HepG2 (cell line): ENCODE measurements at regions not wholly inside any gene's neighbourhood (a gene's known extent, or its start where the extent isn't known, plus 50 kb on each side); places are given as distances from the start of the nearest gene placed in this dataset.

ENCODE experiments used
- ATAC-seq: fragments of 200-7000 bp; cut with Tn5 transposase; 3 replicates; pipeline ENCODE4 v1.9.1; 2020; ENCODE audit warnings: mild to moderate bottlenecking, moderate library complexity
- BruUV-seq: library from RNA; stranded (reverse); fragments of 400-500 nt; replicated peaks from 2 replicates; lab custom pipeline; 2021; lab: Mats Ljungman, UMichigan
- CTCF ChIA-PET: fragments of 300-600 bp; formaldehyde crosslinking; extraction: SDS; loops from one replicate; lab custom pipeline; 2021; ENCODE audit warnings: low total read pairs, inconsistent platforms, low intra/inter-chr PET ratio; lab: Yijun Ruan, JAX
- POLR2A ChIA-PET: fragments of 350-600 bp; sonication (Branson Sonifier 250); formaldehyde crosslinking; loops from one replicate; lab custom pipeline; 2020; ENCODE audit warnings: antibody characterized with exemption, inconsistent platforms; lab: Yijun Ruan, JAX
- DNase-seq: peaks from one replicate; pipeline ENCODE4 v3.0.0-alpha.2; 2015; ENCODE audit warnings: low spot score
- FAIRE-seq: peaks from 3 replicates; lab custom pipeline; 2011; peaks lifted over from hg19 to GRCh38; lab: Jason Lieb, UNC
- H2AFZ ChIP-seq: one replicate; pipeline ENCODE4 v1.6.1; 2011; ENCODE audit warnings: low read length, inconsistent platforms
- H3K27ac ChIP-seq: fragments of 300-600 bp; 3 replicates; pipeline ENCODE4 v1.8.0; 2011; ENCODE audit warnings: mixed run types, mild to moderate bottlenecking, mixed read lengths, low read length, inconsistent platforms; ENCODE audit not compliant: insufficient read depth; ENCODE audit errors: extremely low read length
- H3K27me3 ChIP-seq, 2 experiments: fragments of 200-600 bp in 1 of 2; 2 replicates in 1 of 2; 3 replicates in 1 of 2; pipeline versions ENCODE4 v1.6.0 to v1.8.0; 2011; ENCODE audit warnings: low read length in 2 of 2, mild to moderate bottlenecking in 2 of 2, moderate library complexity in 2 of 2, inconsistent platforms in 1 of 2; ENCODE audit not compliant: insufficient read depth in 2 of 2, control insufficient read depth in 1 of 2
- H3K36me3 ChIP-seq, 2 experiments: fragments of 200-600 bp in 1 of 2; replicated peaks in 1 of 2; 2 replicates in 1 of 2; 3 replicates in 1 of 2; pipeline versions ENCODE4 v1.5.1 to v1.8.0; 2011; ENCODE audit warnings: low read length in 2 of 2, inconsistent platforms in 1 of 2; ENCODE audit not compliant: insufficient read depth in 2 of 2, control insufficient read depth in 1 of 2
- H3K4me1 ChIP-seq: 2 replicates; pipeline ENCODE4 v1.5.1; 2012; ENCODE audit warnings: low read length, inconsistent platforms; ENCODE audit not compliant: insufficient read depth
- H3K4me2 ChIP-seq: 2 replicates; pipeline ENCODE4 v1.6.0; 2011; ENCODE audit warnings: low read depth, low read length, inconsistent platforms
- H3K4me3 ChIP-seq, 3 experiments: fragments of 200-600 bp in 1 of 3; sonication (generic), shearing (Covaris generic) in 1 of 3; replicated peaks in 1 of 3; 2 replicates each; pipeline ENCODE4 v1.5.1; 2011 to 2016; ENCODE audit warnings: low read length in 3 of 3, inconsistent platforms in 2 of 3, low read depth in 2 of 3, mild to moderate bottlenecking in 2 of 3, control low read depth in 1 of 3, mixed read lengths in 1 of 3; ENCODE audit not compliant: insufficient read depth in 1 of 3
- H3K79me2 ChIP-seq: one replicate; pipeline ENCODE4 v1.6.1; 2011; ENCODE audit warnings: low read length, inconsistent platforms; ENCODE audit not compliant: insufficient read depth
- H3K9ac ChIP-seq: 2 replicates; pipeline ENCODE4 v1.6.0; 2011; ENCODE audit warnings: mild to moderate bottlenecking, low read depth, low read length, inconsistent platforms; ENCODE audit not compliant: insufficient read depth
- H3K9me3 ChIP-seq: 2 replicates; pipeline ENCODE4 v1.5.1; 2012; ENCODE audit warnings: mild to moderate bottlenecking, low read length
- H4K20me1 ChIP-seq: 2 replicates; pipeline ENCODE4 v1.6.0; 2011; ENCODE audit warnings: inconsistent platforms, mild to moderate bottlenecking, low read length, moderate library complexity; ENCODE audit not compliant: insufficient read depth
- ATF7 ChIP-seq, 2 experiments: fragments of 450-650 bp in 1 of 2; sonication (generic) in 1 of 2; formaldehyde crosslinking in 1 of 2; IDR thresholded peaks; 2 replicates each; pipeline versions ENCODE4 v1.4.0 to v1.6.1; 2016 to 2020; ENCODE audit warnings: antibody characterized with exemption in 1 of 2, mild to moderate bottlenecking in 1 of 2, missing genetic modification reagents in 1 of 2
- CREB1 ChIP-seq, 2 experiments: fragments of 450-650 bp in 1 of 2; IDR thresholded peaks; 2 replicates each; pipeline ENCODE4 v1.6.1; 2016 to 2017; ENCODE audit warnings: control low read depth in 1 of 2, mild to moderate bottlenecking in 1 of 2, missing compliant biosample characterization in 1 of 2, missing genetic modification characterization in 1 of 2
- FOSL2 ChIP-seq: sonication (generic); formaldehyde crosslinking; IDR thresholded peaks from 2 replicates; pipeline ENCODE4 v1.4.0; 2020; ENCODE audit warnings: missing genetic modification reagents
- FOXK2 ChIP-seq: fragments of 450-650 bp; IDR thresholded peaks from 2 replicates; pipeline ENCODE4 v1.6.1; 2016
- MAFK ChIP-seq, 2 experiments: IDR thresholded peaks in 1 of 2; conservative IDR thresholded peaks in 1 of 2; 2 replicates each; pipeline ENCODE4 v1.6.1; 2011; ENCODE audit warnings: improper control_type of control experiment in 2 of 2, low read length in 2 of 2
- TAF1 ChIP-seq: sonication (generic); formaldehyde crosslinking; IDR thresholded peaks from 2 replicates; pipeline ENCODE4 v1.4.0; 2020; ENCODE audit warnings: missing genetic modification reagents
- ZNF432 ChIP-seq: sonication (generic); formaldehyde crosslinking; IDR thresholded peaks from 2 replicates; pipeline ENCODE4 v1.5.0; 2020; ENCODE audit warnings: missing genetic modification reagents, mild to moderate bottlenecking, borderline replicate concordance
- WGBS: methylation state at CpG from one replicate; pipeline ENCODE4 v1.1.6; 2017; ENCODE audit warnings: low lambda C conversion rate; 5-methylcytosine and 5-hydroxymethylcytosine counted together
- in situ Hi-C: cut with HindIII; loops from 2 replicates; pipeline ENCODE4 v1.10.0; 2017; ENCODE audit warnings: low pct_unique_long_range_greater_than_20kb; ENCODE audit not compliant: extremely low pct_ligation_motif_present
- intact Hi-C: fragments of 100-400 bp; cut with micrococcal nuclease; formaldehyde crosslinking; loops from one replicate; pipeline ENCODE4 v1.10.0; 2022; ENCODE audit not compliant: unreplicated experiment

DNA sequence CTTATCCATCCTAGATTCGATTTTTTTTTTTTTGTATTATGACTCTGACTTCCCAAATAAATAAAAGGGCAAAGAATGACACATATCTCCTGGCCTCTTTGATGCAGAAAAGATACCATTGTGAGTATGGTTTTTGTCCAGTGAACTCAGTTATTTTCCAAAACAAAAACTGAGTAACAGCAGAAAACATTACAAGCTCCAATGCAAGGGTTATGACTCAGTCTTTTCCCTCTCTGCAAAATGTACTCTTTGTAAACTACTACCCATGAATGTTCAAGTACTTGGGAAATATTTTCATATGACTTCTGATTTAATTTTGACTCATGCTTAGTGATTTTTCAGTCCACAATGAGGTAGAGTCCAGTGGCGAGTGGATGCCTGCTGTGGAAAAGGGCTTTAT, 355.3 kb downstream of the RNF144B start:
- no peak for ATAC-seq

DNA sequence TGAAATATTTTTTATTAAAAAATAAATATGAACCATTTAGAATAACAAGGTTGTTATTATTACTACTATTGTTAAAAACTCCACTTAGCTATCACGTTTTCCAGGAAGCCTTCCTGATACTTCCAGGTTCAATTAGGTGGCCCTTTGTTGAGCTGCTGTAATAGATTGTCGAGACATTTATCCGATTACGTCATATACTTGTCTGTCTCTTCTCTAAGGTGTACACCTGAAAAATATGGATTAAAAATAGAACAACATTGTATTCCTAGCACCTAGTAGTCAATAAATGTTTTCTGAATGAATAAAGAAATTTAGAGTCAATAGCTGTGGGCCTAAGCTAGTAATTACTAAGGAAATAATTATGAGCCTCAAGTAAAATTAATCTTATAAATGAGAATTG, 359.6 kb downstream of the RNF144B start:
- no peaks in the 10 kb centered on the region for H3K36me3 ChIP-seq
- no peak overlapping the region for H3K9ac ChIP-seq
- H4K20me1 ChIP-seq = no peaks in the 10 kb centered on the region
- no peaks in the 10 kb centered on the region for H3K9me3 ChIP-seq
- no peak overlapping the region for H3K27ac ChIP-seq
- in situ Hi-C loops = no loop called here
- FAIRE-seq (no peak), ATAC-seq (no peak), DNase-seq (no peak)
- TF ChIP-seq FOXK2 = no peak
- TF ChIP-seq ATF7 (IDR thresholded peaks at IDR 0.05) = peak; percentile 96
- no peak for TF ChIP-seq ATF7 (CRISPR knock-in tag; IDR thresholded peaks at IDR 0.05)
- peak; percentile 52; the same call in 1 of the 2 replicates for TF ChIP-seq CREB1 (IDR thresholded peaks at IDR 0.05)
- TF ChIP-seq CREB1 (CRISPR knock-in tag; IDR thresholded peaks at IDR 0.05) = no peak
- TF ChIP-seq FOSL2 = no peak
- TF ChIP-seq ZNF432 (CRISPR knock-in tag) = no peak
- no peaks in the 10 kb centered on the region for H3K27me3 ChIP-seq
- H3K79me2 ChIP-seq = no peaks in the 10 kb centered on the region
- BruUV-seq = no TSS peak
- POLR2A ChIA-PET = no interaction called here
- no peaks in the 10 kb centered on the region for H3K4me1 ChIP-seq
- CTCF ChIA-PET = no interaction called here
- H3K4me3 ChIP-seq = no peak overlapping the region
- H2AFZ ChIP-seq = no peak overlapping the region
- 2% methylated on average over 4 of the region's 4 CpGs for WGBS
- no peak overlapping the region for H3K4me2 ChIP-seq
- intact Hi-C loops = loop anchor here (2.0 kb wide), 1 partner anchor 1310 kb away; no protein-coding TSS in a partner anchor

More for the DNA sequence above, 355.3 kb downstream of the RNF144B start:
- ChIA-PET CTCF (no interaction called here), POLR2A (no interaction called here)
- no peaks in the 10 kb centered on the region for H3K4me1 ChIP-seq
- intact Hi-C loops = no loop called here
- H3K27ac ChIP-seq = no peak overlapping the region
- TF ChIP-seq TAF1 (CRISPR knock-in tag) (no peak), MAFK (conservative IDR thresholded peaks at IDR 0.05 in 1 of 2, IDR thresholded peaks at IDR 0.05 in 1 of 2; ENCODE audit: low read length in 2 of 2) (no peak)
- no peaks in the 10 kb centered on the region for H3K9me3 ChIP-seq
- no peak overlapping the region for H3K9ac ChIP-seq
- H3K79me2 ChIP-seq = no peaks in the 10 kb centered on the region
- no TSS peak for BruUV-seq
- DNase-seq = no peak
- no peak overlapping the region for H3K4me2 ChIP-seq
- H3K27me3 ChIP-seq = no peaks in the 10 kb centered on the region
- 0% methylated on average over 2 of the region's 2 CpGs for WGBS
- H2AFZ ChIP-seq = no peak overlapping the region
- no peaks in the 10 kb centered on the region for H4K20me1 ChIP-seq
- in situ Hi-C loops = no loop called here
- no peak for FAIRE-seq
- no peak overlapping the region for H3K4me3 ChIP-seq
- no peaks in the 10 kb centered on the region for H3K36me3 ChIP-seq
